ENCODE measurements at regions not wholly inside any gene's neighbourhood (a gene's known extent, or its start where the extent isn't known, plus 50 kb on each side); places are given as distances from the start of the nearest gene placed in this dataset.

- 0 out of 2 replicates have a peak, but pooled peaks have one; percentile 9 for TF ChIP-seq YY1 (IDR thresholded peaks at IDR 0.05; ENCODE audit: low read depth, low read length)
- no peak for TF ChIP-seq PHF8 (conservative IDR thresholded peaks at IDR 0.05; ENCODE audit: low read depth, low read length)
- TF ChIP-seq FOSL1 (IDR thresholded peaks at IDR 0.05; ENCODE audit: insufficient read depth, low read depth, low read length): no peak
- no peak for TF ChIP-seq TAF1 (IDR thresholded peaks at IDR 0.05; ENCODE audit: low read depth, low read length)
- TF ChIP-seq GTF2F1 (IDR thresholded peaks at IDR 0.05; ENCODE audit: borderline replicate concordance, low read depth, low read length): no peak
- TF ChIP-seq JUND (IDR thresholded peaks at IDR 0.05; ENCODE audit: low read length): no peak
- no peak for TF ChIP-seq SIRT6 (IDR thresholded peaks at IDR 0.05; ENCODE audit: low read length)
- TF ChIP-seq MAX (IDR thresholded peaks at IDR 0.05): peak; percentile 42; the same call in 1 of the 2 replicates
- 0 out of 2 replicates have a peak, but pooled peaks have one; percentile 18 for TF ChIP-seq SUZ12 (IDR thresholded peaks at IDR 0.05; ENCODE audit: low read length)
- 0 out of 2 replicates have a peak, but pooled peaks have one; percentile 69 for TF ChIP-seq SP4 (IDR thresholded peaks at IDR 0.05; ENCODE audit: low read length)
- no peak for TF ChIP-seq KDM5A (IDR thresholded peaks at IDR 0.05; ENCODE audit: low read length)
- no peak for TF ChIP-seq CTBP2 (IDR thresholded peaks at IDR 0.05; ENCODE audit: borderline replicate concordance, insufficient read depth, insufficient read length, low read length)
- no peak for TF ChIP-seq ZNF274 (IDR thresholded peaks at IDR 0.05; ENCODE audit: borderline replicate concordance, extremely low read depth, low read length)
- TF ChIP-seq BACH1 (IDR thresholded peaks at IDR 0.05; ENCODE audit: low read length): peak; percentile 28
- TF ChIP-seq BCL11A (IDR thresholded peaks at IDR 0.05; ENCODE audit: low read depth in 2 of 2, low read length in 2 of 2): no peak
- no peak; a peak in 1 of 4 replicates for TF ChIP-seq HDAC2 (IDR thresholded peaks at IDR 0.05; ENCODE audit: borderline replicate concordance in 1 of 2, low read depth in 2 of 2, low read length in 2 of 2)
- TF ChIP-seq RNF2 (IDR thresholded peaks at IDR 0.05; ENCODE audit: borderline replicate concordance, low read depth, low read length, missing control alignments, poor library complexity, severe bottlenecking): no peak
- TF ChIP-seq RAD21 (IDR thresholded peaks at IDR 0.05 in 1 of 2, conservative IDR thresholded peaks at IDR 0.05 in 1 of 2; ENCODE audit: low read depth in 2 of 2, low read length in 2 of 2): peak; percentile 62 to 74
Measured at GRCh38 chr5:116361171-116361967, 213.3 kb downstream of the SEMA6A start (continued).

Data from H1 (cell line).